ENCODE measurements at regions not wholly inside any gene's neighbourhood (a gene's known extent, or its start where the extent isn't known, plus 50 kb on each side); places are given as distances from the start of the nearest gene placed in this dataset.

GRCh38 chrX:140913802-140914501, 88.4 kb upstream of the SPANXB1 start:
- TF ChIP-seq GTF2F1 (IDR thresholded peaks at IDR 0.05; ENCODE audit: borderline replicate concordance, low read depth, low read length), result no peak
- no peak for TF ChIP-seq POLR2A (IDR thresholded peaks at IDR 0.05; ENCODE audit: control extremely low read depth in 1 of 2, low read depth in 2 of 2, low read length in 2 of 2)
- no peak for TF ChIP-seq RFX5 (IDR thresholded peaks at IDR 0.05; ENCODE audit: borderline replicate concordance, low read depth, low read length)
- TF ChIP-seq, protein P1, sequence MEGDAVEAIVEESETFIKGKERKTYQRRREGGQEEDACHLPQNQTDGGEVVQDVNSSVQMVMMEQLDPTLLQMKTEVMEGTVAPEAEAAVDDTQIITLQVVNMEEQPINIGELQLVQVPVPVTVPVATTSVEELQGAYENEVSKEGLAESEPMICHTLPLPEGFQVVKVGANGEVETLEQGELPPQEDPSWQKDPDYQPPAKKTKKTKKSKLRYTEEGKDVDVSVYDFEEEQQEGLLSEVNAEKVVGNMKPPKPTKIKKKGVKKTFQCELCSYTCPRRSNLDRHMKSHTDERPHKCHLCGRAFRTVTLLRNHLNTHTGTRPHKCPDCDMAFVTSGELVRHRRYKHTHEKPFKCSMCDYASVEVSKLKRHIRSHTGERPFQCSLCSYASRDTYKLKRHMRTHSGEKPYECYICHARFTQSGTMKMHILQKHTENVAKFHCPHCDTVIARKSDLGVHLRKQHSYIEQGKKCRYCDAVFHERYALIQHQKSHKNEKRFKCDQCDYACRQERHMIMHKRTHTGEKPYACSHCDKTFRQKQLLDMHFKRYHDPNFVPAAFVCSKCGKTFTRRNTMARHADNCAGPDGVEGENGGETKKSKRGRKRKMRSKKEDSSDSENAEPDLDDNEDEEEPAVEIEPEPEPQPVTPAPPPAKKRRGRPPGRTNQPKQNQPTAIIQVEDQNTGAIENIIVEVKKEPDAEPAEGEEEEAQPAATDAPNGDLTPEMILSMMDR (IDR thresholded peaks at IDR 0.05; ENCODE audit: control extremely low read depth in 1 of 3, insufficient read depth in 1 of 3, low read depth in 1 of 3, low read length in 3 of 3), result no peak
- no peak for TF ChIP-seq BACH1 (IDR thresholded peaks at IDR 0.05; ENCODE audit: low read length)
- no peak for TF ChIP-seq RNF2 (IDR thresholded peaks at IDR 0.05; ENCODE audit: borderline replicate concordance, low read depth, low read length, missing control alignments, poor library complexity, severe bottlenecking)
- no peak for TF ChIP-seq MAFK (IDR thresholded peaks at IDR 0.05; ENCODE audit: low read depth, low read length)
- TF ChIP-seq, protein P2, sequence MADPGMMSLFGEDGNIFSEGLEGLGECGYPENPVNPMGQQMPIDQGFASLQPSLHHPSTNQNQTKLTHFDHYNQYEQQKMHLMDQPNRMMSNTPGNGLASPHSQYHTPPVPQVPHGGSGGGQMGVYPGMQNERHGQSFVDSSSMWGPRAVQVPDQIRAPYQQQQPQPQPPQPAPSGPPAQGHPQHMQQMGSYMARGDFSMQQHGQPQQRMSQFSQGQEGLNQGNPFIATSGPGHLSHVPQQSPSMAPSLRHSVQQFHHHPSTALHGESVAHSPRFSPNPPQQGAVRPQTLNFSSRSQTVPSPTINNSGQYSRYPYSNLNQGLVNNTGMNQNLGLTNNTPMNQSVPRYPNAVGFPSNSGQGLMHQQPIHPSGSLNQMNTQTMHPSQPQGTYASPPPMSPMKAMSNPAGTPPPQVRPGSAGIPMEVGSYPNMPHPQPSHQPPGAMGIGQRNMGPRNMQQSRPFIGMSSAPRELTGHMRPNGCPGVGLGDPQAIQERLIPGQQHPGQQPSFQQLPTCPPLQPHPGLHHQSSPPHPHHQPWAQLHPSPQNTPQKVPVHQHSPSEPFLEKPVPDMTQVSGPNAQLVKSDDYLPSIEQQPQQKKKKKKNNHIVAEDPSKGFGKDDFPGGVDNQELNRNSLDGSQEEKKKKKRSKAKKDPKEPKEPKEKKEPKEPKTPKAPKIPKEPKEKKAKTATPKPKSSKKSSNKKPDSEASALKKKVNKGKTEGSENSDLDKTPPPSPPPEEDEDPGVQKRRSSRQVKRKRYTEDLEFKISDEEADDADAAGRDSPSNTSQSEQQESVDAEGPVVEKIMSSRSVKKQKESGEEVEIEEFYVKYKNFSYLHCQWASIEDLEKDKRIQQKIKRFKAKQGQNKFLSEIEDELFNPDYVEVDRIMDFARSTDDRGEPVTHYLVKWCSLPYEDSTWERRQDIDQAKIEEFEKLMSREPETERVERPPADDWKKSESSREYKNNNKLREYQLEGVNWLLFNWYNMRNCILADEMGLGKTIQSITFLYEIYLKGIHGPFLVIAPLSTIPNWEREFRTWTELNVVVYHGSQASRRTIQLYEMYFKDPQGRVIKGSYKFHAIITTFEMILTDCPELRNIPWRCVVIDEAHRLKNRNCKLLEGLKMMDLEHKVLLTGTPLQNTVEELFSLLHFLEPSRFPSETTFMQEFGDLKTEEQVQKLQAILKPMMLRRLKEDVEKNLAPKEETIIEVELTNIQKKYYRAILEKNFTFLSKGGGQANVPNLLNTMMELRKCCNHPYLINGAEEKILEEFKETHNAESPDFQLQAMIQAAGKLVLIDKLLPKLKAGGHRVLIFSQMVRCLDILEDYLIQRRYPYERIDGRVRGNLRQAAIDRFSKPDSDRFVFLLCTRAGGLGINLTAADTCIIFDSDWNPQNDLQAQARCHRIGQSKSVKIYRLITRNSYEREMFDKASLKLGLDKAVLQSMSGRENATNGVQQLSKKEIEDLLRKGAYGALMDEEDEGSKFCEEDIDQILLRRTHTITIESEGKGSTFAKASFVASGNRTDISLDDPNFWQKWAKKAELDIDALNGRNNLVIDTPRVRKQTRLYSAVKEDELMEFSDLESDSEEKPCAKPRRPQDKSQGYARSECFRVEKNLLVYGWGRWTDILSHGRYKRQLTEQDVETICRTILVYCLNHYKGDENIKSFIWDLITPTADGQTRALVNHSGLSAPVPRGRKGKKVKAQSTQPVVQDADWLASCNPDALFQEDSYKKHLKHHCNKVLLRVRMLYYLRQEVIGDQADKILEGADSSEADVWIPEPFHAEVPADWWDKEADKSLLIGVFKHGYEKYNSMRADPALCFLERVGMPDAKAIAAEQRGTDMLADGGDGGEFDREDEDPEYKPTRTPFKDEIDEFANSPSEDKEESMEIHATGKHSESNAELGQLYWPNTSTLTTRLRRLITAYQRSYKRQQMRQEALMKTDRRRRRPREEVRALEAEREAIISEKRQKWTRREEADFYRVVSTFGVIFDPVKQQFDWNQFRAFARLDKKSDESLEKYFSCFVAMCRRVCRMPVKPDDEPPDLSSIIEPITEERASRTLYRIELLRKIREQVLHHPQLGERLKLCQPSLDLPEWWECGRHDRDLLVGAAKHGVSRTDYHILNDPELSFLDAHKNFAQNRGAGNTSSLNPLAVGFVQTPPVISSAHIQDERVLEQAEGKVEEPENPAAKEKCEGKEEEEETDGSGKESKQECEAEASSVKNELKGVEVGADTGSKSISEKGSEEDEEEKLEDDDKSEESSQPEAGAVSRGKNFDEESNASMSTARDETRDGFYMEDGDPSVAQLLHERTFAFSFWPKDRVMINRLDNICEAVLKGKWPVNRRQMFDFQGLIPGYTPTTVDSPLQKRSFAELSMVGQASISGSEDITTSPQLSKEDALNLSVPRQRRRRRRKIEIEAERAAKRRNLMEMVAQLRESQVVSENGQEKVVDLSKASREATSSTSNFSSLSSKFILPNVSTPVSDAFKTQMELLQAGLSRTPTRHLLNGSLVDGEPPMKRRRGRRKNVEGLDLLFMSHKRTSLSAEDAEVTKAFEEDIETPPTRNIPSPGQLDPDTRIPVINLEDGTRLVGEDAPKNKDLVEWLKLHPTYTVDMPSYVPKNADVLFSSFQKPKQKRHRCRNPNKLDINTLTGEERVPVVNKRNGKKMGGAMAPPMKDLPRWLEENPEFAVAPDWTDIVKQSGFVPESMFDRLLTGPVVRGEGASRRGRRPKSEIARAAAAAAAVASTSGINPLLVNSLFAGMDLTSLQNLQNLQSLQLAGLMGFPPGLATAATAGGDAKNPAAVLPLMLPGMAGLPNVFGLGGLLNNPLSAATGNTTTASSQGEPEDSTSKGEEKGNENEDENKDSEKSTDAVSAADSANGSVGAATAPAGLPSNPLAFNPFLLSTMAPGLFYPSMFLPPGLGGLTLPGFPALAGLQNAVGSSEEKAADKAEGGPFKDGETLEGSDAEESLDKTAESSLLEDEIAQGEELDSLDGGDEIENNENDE (IDR thresholded peaks at IDR 0.05; ENCODE audit: insufficient replicate concordance, low read length), result no peak

Measured in H1 (cell line).